ENCODE measurements at regions not wholly inside any gene's neighbourhood (a gene's known extent, or its start where the extent isn't known, plus 50 kb on each side); places are given as distances from the start of the nearest gene placed in this dataset.

- DNase-seq (ENCODE audit: low read depth): no peak
- no peak overlapping the region for H3K4me3 ChIP-seq (ENCODE audit: low read depth, low read length)
- no peak for TF ChIP-seq CTCF (IDR thresholded peaks at IDR 0.05; ENCODE audit: insufficient read depth, low read depth, low read length, missing control alignments)
These were observed 254.8 kb upstream of the STXBP5 start for GRCh38 chr6:146949425-146949824.

- TF ChIP-seq CTCF (IDR thresholded peaks at IDR 0.05; ENCODE audit: insufficient read depth, low read depth, low read length, missing control alignments): no peak
- no peak overlapping the region for H3K4me3 ChIP-seq (ENCODE audit: low read depth, low read length)
- DNase-seq (ENCODE audit: low read depth): peak; percentile 18
These were observed 253.8 kb upstream of the STXBP5 start for GRCh38 chr6:146950351-146950835.

GRCh38 chr6:146955570-146955969 lies 248.6 kb upstream of the STXBP5 start:
- no peak for TF ChIP-seq CTCF (IDR thresholded peaks at IDR 0.05; ENCODE audit: insufficient read depth, low read depth, low read length, missing control alignments)
- H3K4me3 ChIP-seq (ENCODE audit: low read depth, low read length): no peak overlapping the region
- DNase-seq (ENCODE audit: low read depth): no peak

GRCh38 chr6:146957181-146958093 lies 246.8 kb upstream of the STXBP5 start:
- no peak for DNase-seq (ENCODE audit: low read depth)
- TF ChIP-seq CTCF (IDR thresholded peaks at IDR 0.05; ENCODE audit: insufficient read depth, low read depth, low read length, missing control alignments): no peak
- no peak overlapping the region for H3K4me3 ChIP-seq (ENCODE audit: low read depth, low read length)

GRCh38 chr6:146961831-146962230 lies 242.4 kb upstream of the STXBP5 start:
- DNase-seq (ENCODE audit: low read depth): no peak
- TF ChIP-seq CTCF (IDR thresholded peaks at IDR 0.05; ENCODE audit: insufficient read depth, low read depth, low read length, missing control alignments): no peak
- no peak overlapping the region for H3K4me3 ChIP-seq (ENCODE audit: low read depth, low read length)

GRCh38 chr6:146962329-146962728 lies 241.9 kb upstream of the STXBP5 start:
- no peak overlapping the region for H3K4me3 ChIP-seq (ENCODE audit: low read depth, low read length)
- no peak for TF ChIP-seq CTCF (IDR thresholded peaks at IDR 0.05; ENCODE audit: insufficient read depth, low read depth, low read length, missing control alignments)
- DNase-seq (ENCODE audit: low read depth): no peak

All from GM12865 (cell line).